Endodermal cell (in vitro differentiated cells): ENCODE measurements at regions not wholly inside any gene's neighbourhood (a gene's known extent, or its start where the extent isn't known, plus 50 kb on each side); places are given as distances from the start of the nearest gene placed in this dataset.

Source experiments
- DNase-seq: peaks from one replicate; pipeline ENCODE4 v3.0.0-alpha.2; 2017
- H3K27ac ChIP-seq: 2 replicates; pipeline ENCODE4 v1.5.1; 2013; ENCODE audit warnings: mild to moderate bottlenecking, low read depth, low read length, moderate library complexity
- H3K27me3 ChIP-seq: 2 replicates; pipeline ENCODE4 v1.6.1; 2013; ENCODE audit warnings: mild to moderate bottlenecking, low read length, moderate library complexity; ENCODE audit not compliant: insufficient read depth, control insufficient read depth, poor library complexity, severe bottlenecking
- H3K36me3 ChIP-seq: 2 replicates; pipeline ENCODE4 v1.7.0; 2013; ENCODE audit warnings: mild to moderate bottlenecking, low read length, moderate library complexity; ENCODE audit not compliant: control insufficient read depth, insufficient read depth
- H3K4me1 ChIP-seq: one replicate; pipeline ENCODE4 v1.7.0; 2013; ENCODE audit warnings: low read length; ENCODE audit not compliant: control insufficient read depth, insufficient read depth
- H3K4me3 ChIP-seq: 2 replicates; pipeline ENCODE4 v1.5.1; 2013; ENCODE audit warnings: mild to moderate bottlenecking, low read length, moderate library complexity
- H3K9ac ChIP-seq: 2 replicates; pipeline ENCODE4 v1.6.1; 2013; ENCODE audit warnings: mild to moderate bottlenecking, low read length, moderate library complexity; ENCODE audit not compliant: poor library complexity, severe bottlenecking; ENCODE audit errors: extremely low read depth
- H3K9me3 ChIP-seq: 2 replicates; pipeline ENCODE4 v1.6.1; 2013; ENCODE audit warnings: mild to moderate bottlenecking, low read length, moderate library complexity; ENCODE audit not compliant: control insufficient read depth
- H3K27ac Mint-ChIP-seq: 2 replicates; pipeline ENCODE4 v1.8.0; 2020; ENCODE audit warnings: mixed read lengths
- H3K27me3 Mint-ChIP-seq: 2 replicates; pipeline ENCODE4 v1.8.0; 2021; ENCODE audit warnings: mild to moderate bottlenecking, mixed read lengths; ENCODE audit not compliant: insufficient read depth
- H3K36me3 Mint-ChIP-seq: 2 replicates; pipeline ENCODE4 v1.8.0; 2020; ENCODE audit warnings: low read depth, mixed read lengths
- H3K4me1 Mint-ChIP-seq: 2 replicates; pipeline ENCODE4 v1.8.0; 2020; ENCODE audit warnings: mixed read lengths
- H3K4me3 Mint-ChIP-seq: 2 replicates; pipeline ENCODE4 v1.8.0; 2020; ENCODE audit warnings: mild to moderate bottlenecking, moderate library complexity, mixed read lengths
- H3K9me3 Mint-ChIP-seq: 2 replicates; pipeline ENCODE4 v1.8.0; 2020; ENCODE audit warnings: mild to moderate bottlenecking, mixed read lengths
- CTCF ChIP-seq: fragments of 200-600 bp; sonication (generic); conservative IDR thresholded peaks from 2 replicates; pipeline ENCODE4 v1.5.0; 2021; ENCODE audit warnings: antibody characterized with exemption, mild to moderate bottlenecking
- WGBS, 2 experiments: methylation state at CpG; one replicate each; pipeline versions ENCODE4 v1.1.5 to v1.1.7; 2013; ENCODE audit warnings: missing lambda C conversion rate in 2 of 2, mixed read lengths in 1 of 2; ENCODE audit not compliant: insufficient coverage in 1 of 2, insufficient read length in 1 of 2; 5-methylcytosine and 5-hydroxymethylcytosine counted together

GRCh38 chr18:28576941-28577340 lies 400.0 kb upstream of the CDH2 start:
- Histone ChIP-seq H3K4me3 (no peak overlapping the region), H3K9ac (no peak overlapping the region), H3K9me3 (no peaks in the 10 kb centered on the region), H3K27me3 (no peaks in the 10 kb centered on the region), H3K36me3 (no peaks in the 10 kb centered on the region), H3K4me1 (no peaks in the 10 kb centered on the region), H3K27ac (no peak overlapping the region)
- H3K27ac Mint-ChIP-seq = no peak overlapping the region
- H3K4me3 Mint-ChIP-seq = no peak overlapping the region
- WGBS, 2 experiments = 94% methylated on average over 2 of the region's 3 CpGs; no CpG with 5 or more reads in 1 of the 2 experiments
- H3K36me3 Mint-ChIP-seq = no peaks in the 10 kb centered on the region
- H3K27me3 Mint-ChIP-seq = no peaks in the 10 kb centered on the region
- H3K9me3 Mint-ChIP-seq = no peaks in the 10 kb centered on the region
- TF ChIP-seq CTCF = no peak
- DNase-seq = no peak
- peaks cover 7% of the 10 kb centered on the region for H3K4me1 Mint-ChIP-seq

DNA sequence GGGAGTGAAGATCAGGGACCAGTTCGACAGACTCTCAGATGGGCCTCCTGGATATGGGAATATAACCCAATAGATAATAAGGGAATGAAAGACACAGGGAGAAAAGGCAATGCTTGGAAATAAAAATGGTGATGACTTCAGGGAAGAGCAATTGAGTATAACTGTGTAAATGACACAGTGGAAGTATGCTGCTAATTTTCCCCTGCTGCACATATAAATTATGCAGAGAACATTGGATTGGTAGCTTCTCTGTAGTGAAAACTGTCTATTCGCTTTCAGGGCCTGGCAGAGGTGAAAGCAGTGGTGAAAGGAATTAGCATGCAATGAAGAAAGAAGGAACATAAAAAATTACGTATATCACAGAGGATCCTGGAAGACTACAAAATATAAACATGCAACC lies 398.2 kb upstream of the CDH2 start:
- H3K27ac Mint-ChIP-seq = no peak overlapping the region
- no peaks in the 10 kb centered on the region for H3K27me3 ChIP-seq
- H3K36me3 Mint-ChIP-seq = no peaks in the 10 kb centered on the region
- no peak overlapping the region for H3K27ac ChIP-seq
- H3K9me3 Mint-ChIP-seq = no peaks in the 10 kb centered on the region
- no peaks in the 10 kb centered on the region for H3K36me3 ChIP-seq
- no peaks in the 10 kb centered on the region for H3K27me3 Mint-ChIP-seq
- no peak for TF ChIP-seq CTCF
- H3K4me3 Mint-ChIP-seq = no peak overlapping the region
- 85 to 97% methylated on average over 2 to 3 of the region's 3 CpGs for WGBS, 2 experiments
- no peak overlapping the region for H3K9ac ChIP-seq
- H3K4me1 ChIP-seq = no peaks in the 10 kb centered on the region
- DNase-seq = no peak
- no peak overlapping the region for H3K4me3 ChIP-seq
- H3K9me3 ChIP-seq = no peaks in the 10 kb centered on the region
- H3K4me1 Mint-ChIP-seq = peaks cover 2% of the 10 kb centered on the region

GRCh38 chr18:28574175-28574574 lies 397.2 kb upstream of the CDH2 start:
- H3K4me3 Mint-ChIP-seq = no peak overlapping the region
- WGBS, 2 experiments = 100% methylated on average over 1 of the region's 1 CpG

More at GRCh38 chr18:28574175-28574574, 397.2 kb upstream of the CDH2 start:
- Mint-ChIP-seq H3K27ac (no peak overlapping the region), H3K9me3 (no peaks in the 10 kb centered on the region), H3K36me3 (no peaks in the 10 kb centered on the region), H3K4me1 (peaks cover 2% of the 10 kb centered on the region), H3K27me3 (no peaks in the 10 kb centered on the region)
- H3K36me3 ChIP-seq = no peaks in the 10 kb centered on the region
- H3K9ac ChIP-seq = no peak overlapping the region
- H3K4me1 ChIP-seq = no peaks in the 10 kb centered on the region
- H3K27me3 ChIP-seq = no peaks in the 10 kb centered on the region
- no peaks in the 10 kb centered on the region for H3K9me3 ChIP-seq
- H3K27ac ChIP-seq = no peak overlapping the region
- no peak overlapping the region for H3K4me3 ChIP-seq
- DNase-seq = peak; percentile 38
- TF ChIP-seq CTCF = no peak
